KMS-11 (cell line): ENCODE measurements at regions not wholly inside any gene's neighbourhood (a gene's known extent, or its start where the extent isn't known, plus 50 kb on each side); places are given as distances from the start of the nearest gene placed in this dataset.

Experiments
- H2AFZ ChIP-seq: fragments of 200-600 bp; sonication (generic); 2 replicates; pipeline ENCODE4 v1.6.1; 2016; ENCODE audit warnings: antibody characterized with exemption, mixed run types, low read depth
- H3K27ac ChIP-seq: fragments of 200-600 bp; sonication (generic); 2 replicates; pipeline ENCODE4 v1.6.1; 2016; ENCODE audit warnings: mild to moderate bottlenecking, mixed run types
- H3K27me3 ChIP-seq: fragments of 200-600 bp; sonication (generic); 2 replicates; pipeline ENCODE4 v1.6.1; 2017; ENCODE audit warnings: mild to moderate bottlenecking, low read depth, mixed run types, moderate library complexity; ENCODE audit not compliant: insufficient read depth
- H3K36me3 ChIP-seq: fragments of 200-600 bp; sonication (generic); 2 replicates; pipeline ENCODE4 v1.6.1; 2017; ENCODE audit warnings: mild to moderate bottlenecking, mixed run types; ENCODE audit not compliant: insufficient read depth
- H3K4me1 ChIP-seq: fragments of 200-600 bp; sonication (generic); 2 replicates; pipeline ENCODE4 v1.6.1; 2016; ENCODE audit warnings: mild to moderate bottlenecking, low read depth, mixed run types; ENCODE audit not compliant: poor library complexity, severe bottlenecking
- H3K4me2 ChIP-seq: fragments of 200-600 bp; sonication (generic); 2 replicates; pipeline ENCODE4 v1.7.0; 2016; ENCODE audit warnings: mild to moderate bottlenecking, mixed run types
- H3K4me3 ChIP-seq: fragments of 200-600 bp; sonication (generic); IDR thresholded peaks from 2 replicates; pipeline ENCODE4 v1.6.1; 2017; ENCODE audit warnings: low read depth, low read length, mixed read lengths; ENCODE audit not compliant: insufficient read depth
- H3K79me2 ChIP-seq: fragments of 200-600 bp; sonication (generic); 2 replicates; pipeline ENCODE4 v1.6.1; 2016; ENCODE audit warnings: low read depth, mixed run types; ENCODE audit not compliant: insufficient read depth
- H3K9ac ChIP-seq: fragments of 200-600 bp; sonication (generic); 2 replicates; pipeline ENCODE4 v1.6.1; 2016; ENCODE audit warnings: mild to moderate bottlenecking, mixed run types
- H4K20me1 ChIP-seq: fragments of 200-600 bp; sonication (generic); 2 replicates; pipeline ENCODE4 v1.6.1; 2016; ENCODE audit warnings: mild to moderate bottlenecking, mixed run types; ENCODE audit not compliant: insufficient read depth
- TF ChIP-seq, protein P1 (sequence below): fragments of 200-600 bp; sonication (generic); conservative IDR thresholded peaks from 2 replicates; pipeline ENCODE4 v1.6.1; 2017; ENCODE audit warnings: low read depth, mild to moderate bottlenecking, antibody characterized with exemption, low read length, moderate library complexity, mixed read lengths

DNA sequence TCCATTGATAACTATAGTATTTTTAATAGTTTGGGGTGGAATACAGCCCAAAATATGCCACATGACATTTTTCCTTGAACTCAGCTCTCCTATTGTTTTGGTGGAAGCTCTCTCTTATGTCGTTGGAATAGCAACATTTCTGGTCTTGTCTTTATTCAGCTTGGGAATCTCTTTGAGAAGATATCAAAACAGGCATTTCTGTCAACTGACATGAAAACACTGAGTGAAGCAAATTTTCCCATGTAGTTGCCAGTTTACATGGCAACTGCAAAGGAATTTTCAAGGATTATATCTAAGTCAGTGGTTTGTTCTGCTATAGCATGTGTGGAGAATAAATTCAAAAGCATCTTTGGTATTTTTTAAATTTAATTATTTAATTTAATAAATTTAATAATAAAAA lies 863.5 kb upstream of the CDH8 start:
- H3K4me2 ChIP-seq, result no peak overlapping the region
- H3K4me1 ChIP-seq, result no peaks in the 10 kb centered on the region
- no peak overlapping the region for H3K4me3 ChIP-seq
- H2AFZ ChIP-seq, result no peak overlapping the region
- H3K27me3 ChIP-seq, result no peaks in the 10 kb centered on the region
- H3K27ac ChIP-seq, result no peak overlapping the region
- no peaks in the 10 kb centered on the region for H4K20me1 ChIP-seq
- H3K79me2 ChIP-seq, result no peaks in the 10 kb centered on the region
- TF ChIP-seq, protein P1, sequence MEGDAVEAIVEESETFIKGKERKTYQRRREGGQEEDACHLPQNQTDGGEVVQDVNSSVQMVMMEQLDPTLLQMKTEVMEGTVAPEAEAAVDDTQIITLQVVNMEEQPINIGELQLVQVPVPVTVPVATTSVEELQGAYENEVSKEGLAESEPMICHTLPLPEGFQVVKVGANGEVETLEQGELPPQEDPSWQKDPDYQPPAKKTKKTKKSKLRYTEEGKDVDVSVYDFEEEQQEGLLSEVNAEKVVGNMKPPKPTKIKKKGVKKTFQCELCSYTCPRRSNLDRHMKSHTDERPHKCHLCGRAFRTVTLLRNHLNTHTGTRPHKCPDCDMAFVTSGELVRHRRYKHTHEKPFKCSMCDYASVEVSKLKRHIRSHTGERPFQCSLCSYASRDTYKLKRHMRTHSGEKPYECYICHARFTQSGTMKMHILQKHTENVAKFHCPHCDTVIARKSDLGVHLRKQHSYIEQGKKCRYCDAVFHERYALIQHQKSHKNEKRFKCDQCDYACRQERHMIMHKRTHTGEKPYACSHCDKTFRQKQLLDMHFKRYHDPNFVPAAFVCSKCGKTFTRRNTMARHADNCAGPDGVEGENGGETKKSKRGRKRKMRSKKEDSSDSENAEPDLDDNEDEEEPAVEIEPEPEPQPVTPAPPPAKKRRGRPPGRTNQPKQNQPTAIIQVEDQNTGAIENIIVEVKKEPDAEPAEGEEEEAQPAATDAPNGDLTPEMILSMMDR, result no peak
- no peaks in the 10 kb centered on the region for H3K36me3 ChIP-seq
- no peak overlapping the region for H3K9ac ChIP-seq

DNA sequence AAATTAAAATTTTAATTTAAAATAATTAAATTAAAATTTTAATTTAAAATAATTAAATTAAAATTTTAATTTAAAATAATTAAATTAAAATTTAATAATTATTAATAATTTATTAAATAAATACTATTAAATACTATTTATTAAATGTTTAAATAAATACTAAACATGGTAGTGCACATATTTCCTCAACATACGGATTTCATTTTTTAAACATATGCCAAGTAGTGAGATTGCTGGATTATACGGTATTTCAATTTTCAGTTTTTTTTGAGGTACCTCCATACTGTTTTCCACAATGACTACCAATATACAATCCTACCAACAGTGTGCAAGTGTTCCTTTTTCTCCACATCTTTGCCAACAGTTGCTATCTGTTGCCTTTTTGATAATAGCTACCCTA lies 852.9 kb upstream of the CDH8 start:
- H3K79me2 ChIP-seq, result no peaks in the 10 kb centered on the region
- TF ChIP-seq, protein P1, result no peak

DNA sequence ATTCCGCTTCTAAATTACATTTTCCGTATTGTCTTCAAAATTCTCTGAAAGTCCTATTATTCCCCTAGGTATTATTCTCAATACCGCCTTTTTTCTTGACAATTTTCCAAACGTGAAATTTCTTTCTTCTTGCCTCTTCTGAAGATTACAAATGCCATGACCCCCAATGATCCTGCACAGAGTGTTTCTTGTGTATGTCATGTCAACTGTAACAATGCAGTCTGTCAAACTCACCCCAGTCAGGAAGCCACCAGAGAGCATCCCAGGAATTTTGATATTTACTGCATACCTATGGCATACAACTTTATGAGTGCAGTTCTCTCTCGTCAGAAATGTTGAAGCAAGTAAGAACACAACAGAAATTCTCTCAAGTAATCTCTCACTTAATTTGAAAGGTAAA lies 847.3 kb upstream of the CDH8 start:
- Histone ChIP-seq H3K36me3 (no peaks in the 10 kb centered on the region), H3K27me3 (no peaks in the 10 kb centered on the region), H3K9ac (no peak overlapping the region)

More for the DNA sequence above, 852.9 kb upstream of the CDH8 start:
- Histone ChIP-seq H3K27ac (no peak overlapping the region), H3K4me3 (no peak overlapping the region), H3K36me3 (no peaks in the 10 kb centered on the region), H3K27me3 (no peaks in the 10 kb centered on the region), H2AFZ (no peak overlapping the region), H3K4me2 (no peak overlapping the region), H3K4me1 (no peaks in the 10 kb centered on the region), H3K9ac (no peak overlapping the region), H4K20me1 (no peaks in the 10 kb centered on the region)

DNA sequence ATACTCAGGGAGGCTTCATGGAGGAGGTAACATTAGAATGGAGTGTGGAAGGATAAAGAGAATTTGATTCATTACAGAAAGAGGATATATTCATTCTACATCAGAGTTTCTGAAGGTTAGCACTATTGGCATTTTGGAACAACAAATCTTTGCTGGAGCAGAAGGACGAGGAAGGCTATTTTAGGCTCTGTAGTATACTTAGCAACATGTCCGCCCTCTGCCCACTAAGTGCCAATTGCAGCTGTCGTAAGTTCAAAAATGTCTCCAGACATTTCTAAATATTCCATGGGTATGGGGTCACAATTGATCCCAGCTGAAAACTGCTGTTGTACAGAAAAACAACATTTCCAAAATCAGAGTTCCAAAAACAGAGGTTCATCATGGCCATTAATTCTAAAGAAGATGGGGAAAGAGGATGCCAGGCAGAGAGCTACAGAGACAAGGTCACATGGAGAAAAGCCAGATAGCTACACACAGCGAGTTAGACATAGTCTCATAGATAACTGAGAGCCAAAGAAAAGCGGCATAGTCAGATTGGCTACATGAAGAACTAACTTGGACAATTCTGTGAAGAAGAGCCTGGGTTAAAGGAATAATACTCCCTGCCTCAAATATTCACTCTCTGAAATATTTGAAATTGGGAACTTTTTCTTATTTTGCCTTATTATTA lies 846.4 kb upstream of the CDH8 start:
- H3K9ac ChIP-seq, result no peak overlapping the region
- TF ChIP-seq, protein P1, result no peak

More for the DNA sequence above, 847.3 kb upstream of the CDH8 start:
- TF ChIP-seq, protein P1, result no peak
- no peak overlapping the region for H3K4me2 ChIP-seq
- H3K4me1 ChIP-seq, result no peaks in the 10 kb centered on the region
- no peaks in the 10 kb centered on the region for H4K20me1 ChIP-seq
- no peaks in the 10 kb centered on the region for H3K79me2 ChIP-seq
- H2AFZ ChIP-seq, result no peak overlapping the region
- no peak overlapping the region for H3K27ac ChIP-seq
- H3K4me3 ChIP-seq, result no peak overlapping the region

More for the DNA sequence above, 846.4 kb upstream of the CDH8 start:
- H3K4me2 ChIP-seq, result no peak overlapping the region
- no peaks in the 10 kb centered on the region for H3K79me2 ChIP-seq
- no peaks in the 10 kb centered on the region for H3K36me3 ChIP-seq
- H3K27me3 ChIP-seq, result no peaks in the 10 kb centered on the region
- no peaks in the 10 kb centered on the region for H4K20me1 ChIP-seq
- H3K4me1 ChIP-seq, result no peaks in the 10 kb centered on the region
- H3K27ac ChIP-seq, result no peak overlapping the region
- no peak overlapping the region for H2AFZ ChIP-seq
- H3K4me3 ChIP-seq, result no peak overlapping the region
